GM12874 (cell line): ENCODE measurements at regions not wholly inside any gene's neighbourhood (a gene's known extent, or its start where the extent isn't known, plus 50 kb on each side); places are given as distances from the start of the nearest gene placed in this dataset.

ENCODE experiments used
- CTCF ChIP-seq: IDR thresholded peaks from 2 replicates; pipeline ENCODE4 v1.5.1; 2011; ENCODE audit warnings: low read depth, mild to moderate bottlenecking, control low read depth, low read length, moderate library complexity; ENCODE audit not compliant: insufficient read depth

DNA sequence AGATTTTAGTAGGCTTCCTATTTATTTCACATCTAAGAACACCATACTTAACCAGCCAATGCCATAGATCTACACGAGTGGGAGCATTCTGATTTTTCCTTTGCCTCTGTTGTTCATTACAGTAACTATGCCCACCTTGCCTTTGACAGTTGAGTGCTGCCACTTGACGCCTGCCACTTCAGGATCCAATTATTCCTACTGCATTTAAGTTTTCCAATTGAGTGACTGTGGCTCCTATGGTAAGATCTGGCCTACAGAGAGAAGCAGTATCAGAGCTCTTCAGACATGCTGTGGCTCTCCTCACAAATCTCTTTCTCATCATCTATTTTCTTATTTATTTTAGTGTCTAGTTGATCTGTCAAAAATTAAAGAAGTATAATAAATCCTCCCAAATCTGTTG, 403.0 kb upstream of the SPTLC3 start:
- no peak for TF ChIP-seq CTCF

DNA sequence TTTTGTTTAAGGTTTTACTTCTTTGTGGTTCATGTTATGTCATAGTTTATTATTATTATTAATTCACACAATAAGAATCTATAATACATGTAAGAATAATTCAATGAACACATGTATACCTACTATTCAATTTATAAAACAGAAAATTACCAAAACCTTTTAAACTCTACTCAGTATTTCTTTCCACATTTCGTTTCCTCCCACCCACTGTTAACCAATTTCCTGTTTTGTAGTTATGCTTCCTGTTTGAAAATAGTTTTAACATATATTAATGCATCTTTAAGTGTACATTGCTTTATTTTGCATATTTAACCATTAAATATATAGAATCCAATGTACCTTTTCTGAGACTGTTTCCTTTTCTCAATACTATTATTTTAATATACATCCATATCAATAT, 397.9 kb upstream of the SPTLC3 start:
- TF ChIP-seq CTCF: no peak

DNA sequence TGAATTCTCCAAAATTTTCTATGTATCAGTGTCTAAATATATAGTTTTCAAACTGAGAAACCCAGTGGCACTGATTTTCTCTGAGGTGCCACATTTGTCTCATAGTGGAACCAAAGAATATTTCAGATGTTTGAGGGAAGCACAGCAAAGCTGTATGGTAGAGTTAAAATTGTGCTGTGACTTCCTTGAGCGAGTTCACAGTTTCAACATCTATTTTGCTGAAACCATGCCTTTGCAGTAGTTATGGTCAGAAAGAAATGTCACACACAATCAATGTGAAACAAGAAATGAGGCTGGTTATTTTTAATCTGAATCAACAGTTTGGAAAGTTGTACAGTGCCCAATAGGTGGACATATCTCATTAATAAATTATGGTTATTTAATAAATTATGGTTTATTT, 394.0 kb upstream of the SPTLC3 start:
- no peak for TF ChIP-seq CTCF

DNA sequence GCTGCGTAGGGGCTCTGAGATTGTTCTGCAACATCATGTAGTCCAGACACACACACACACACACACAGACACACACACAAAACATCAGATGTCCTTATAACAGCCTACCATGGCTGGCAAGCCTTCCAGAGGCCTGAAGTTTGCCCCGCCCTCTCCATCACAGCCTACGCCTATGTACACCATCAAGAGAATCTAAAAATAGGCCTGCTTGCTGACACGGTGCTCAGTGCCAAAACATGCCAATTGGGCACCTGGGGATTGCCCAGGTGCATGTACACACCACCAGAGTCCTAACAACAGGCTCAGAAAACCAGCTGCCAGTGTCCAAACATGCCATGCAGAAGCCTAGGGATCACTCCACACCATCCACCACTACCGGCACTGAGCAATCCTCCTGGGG, 391.7 kb upstream of the SPTLC3 start:
- TF ChIP-seq CTCF: no peak

- TF ChIP-seq CTCF: no peak
Measured at GRCh38 chr20:12623870-12624269, 384.9 kb upstream of the SPTLC3 start.

DNA sequence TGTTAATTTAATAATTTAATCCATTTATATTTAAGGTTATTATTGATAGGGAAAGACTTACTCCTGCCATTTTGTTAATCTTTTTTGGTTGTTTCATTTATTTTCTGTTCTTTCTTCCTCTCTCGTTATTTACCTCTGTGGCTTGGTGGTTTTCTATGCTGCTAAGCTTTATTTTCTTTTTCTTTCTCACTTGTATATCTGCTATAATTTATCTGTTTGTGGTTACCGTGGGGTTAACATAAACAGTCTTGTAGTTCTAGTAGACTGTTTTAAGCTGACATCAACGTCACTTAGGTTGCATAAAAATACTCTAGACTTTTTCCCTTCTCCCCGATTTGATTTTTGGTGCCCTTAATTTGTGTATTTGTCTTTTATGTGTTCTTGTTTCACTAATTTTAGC, 381.3 kb upstream of the SPTLC3 start:
- TF ChIP-seq CTCF: no peak

- no peak for TF ChIP-seq CTCF
Measured at GRCh38 chr20:12638633-12639312, 370.0 kb upstream of the SPTLC3 start.
